Activated CD4-positive, alpha-beta T cell treated with anti-CD3 and anti-CD28 coated beads, Interleukin-2, amount 10 ng/mL, durations not matched to agents 24 days and 14 days (primary cell): ENCODE measurements at regions not wholly inside any gene's neighbourhood (a gene's known extent, or its start where the extent isn't known, plus 50 kb on each side); places are given as distances from the start of the nearest gene placed in this dataset.
A peak's percentile ranks its signal among the peaks of the same experiment; 100 is the strongest.

Source experiments
- DNase-seq: peaks from one replicate; pipeline ENCODE4 v3.0.0; 2022
- H3K27ac Mint-ChIP-seq: one replicate; pipeline ENCODE4 v1.8.0; 2022; ENCODE audit warnings: mild to moderate bottlenecking, mixed read lengths
- H3K27me3 Mint-ChIP-seq: one replicate; pipeline ENCODE4 v1.8.0; 2022; ENCODE audit warnings: mixed read lengths
- H3K36me3 Mint-ChIP-seq: one replicate; pipeline ENCODE4 v1.8.0; 2022; ENCODE audit warnings: low read depth, mild to moderate bottlenecking, mixed read lengths
- H3K4me1 Mint-ChIP-seq: one replicate; pipeline ENCODE4 v1.8.0; 2021; ENCODE audit warnings: mixed read lengths
- H3K4me3 Mint-ChIP-seq: one replicate; pipeline ENCODE4 v1.8.0; 2022; ENCODE audit warnings: mild to moderate bottlenecking, moderate library complexity, mixed read lengths
- H3K9me3 Mint-ChIP-seq: one replicate; pipeline ENCODE4 v1.8.0; 2021; ENCODE audit warnings: mixed read lengths
- intact Hi-C: fragments of 100-400 bp; cut with micrococcal nuclease; formaldehyde crosslinking; loops from one replicate; pipeline ENCODE4 v1.15.1; 2023

DNA sequence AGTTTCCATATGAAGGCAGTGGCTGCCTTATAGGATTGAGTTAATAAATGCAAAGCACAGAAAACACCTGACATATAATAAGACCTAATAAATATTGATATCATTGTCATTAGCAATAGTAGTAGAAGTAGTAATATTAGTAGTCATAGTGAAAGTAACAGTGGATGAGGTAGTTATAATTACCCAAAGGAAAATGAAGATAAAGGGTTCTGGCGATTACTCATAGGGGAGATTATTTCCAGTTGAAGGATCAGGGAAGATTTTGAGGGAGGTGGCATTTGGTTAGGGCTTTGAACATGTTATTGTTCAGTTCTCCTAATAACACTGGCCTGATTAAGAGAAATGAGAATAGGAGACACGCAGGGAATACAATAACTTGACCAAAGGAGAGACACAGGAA lies 131.9 kb upstream of the GPRIN3 start:
- intact Hi-C loops = loop anchor here (2.0 to 10.0 kb wide), 3 partner anchors 69 to 463 kb away; no protein-coding TSS in a partner anchor
- H3K4me3 Mint-ChIP-seq = no peak overlapping the region
- no peak overlapping the region for H3K27ac Mint-ChIP-seq

DNA sequence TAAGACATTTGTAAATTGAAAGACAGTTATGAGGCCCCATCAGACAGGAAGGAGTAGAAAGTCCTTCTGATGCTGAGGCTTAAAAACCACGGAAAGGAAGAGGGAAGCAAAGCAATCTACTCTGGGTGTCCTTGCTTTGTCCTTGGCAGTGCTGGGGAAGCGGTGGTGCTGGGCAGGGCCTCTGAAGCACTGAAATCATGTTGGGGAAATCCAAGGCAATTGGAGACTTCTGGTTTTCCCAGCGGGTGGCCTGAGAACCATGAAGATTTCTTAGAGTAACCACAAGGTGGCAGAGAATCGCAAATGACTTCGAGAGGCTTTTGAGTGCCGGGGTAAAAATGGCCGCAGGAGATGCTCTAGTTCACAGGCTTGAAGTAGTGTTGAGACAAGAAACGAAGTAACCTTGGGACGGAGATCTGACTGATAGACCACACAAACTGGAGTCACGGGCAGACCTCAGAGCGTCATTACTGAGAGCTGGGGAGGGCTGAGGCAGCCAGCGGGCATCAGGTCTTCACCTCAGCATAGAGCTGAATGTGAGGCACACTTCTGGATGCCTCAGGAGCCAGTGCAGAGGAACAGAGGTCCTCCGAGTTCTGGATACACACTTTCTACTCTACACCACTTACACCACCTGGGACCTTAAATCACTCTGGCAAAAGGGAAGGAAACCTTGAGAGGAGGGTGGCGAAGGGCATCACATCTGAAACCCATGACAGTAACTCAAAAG lies 130.7 kb upstream of the GPRIN3 start:
- Mint-ChIP-seq H3K4me1 (peaks cover 21% of the 10 kb centered on the region), H3K27me3 (peaks cover 6% of the 10 kb centered on the region), H3K9me3 (peaks cover 5% of the 10 kb centered on the region), H3K36me3 (no peaks in the 10 kb centered on the region), H3K4me3 (peak overlapping the region; percentile 5), H3K27ac (peak overlapping the region; percentile 52)
- intact Hi-C loops = loop anchor here (2.0 to 10.0 kb wide), 3 partner anchors 71 to 465 kb away; no protein-coding TSS in a partner anchor
- peak; percentile 80 for DNase-seq

More for the DNA sequence above, 131.9 kb upstream of the GPRIN3 start:
- peaks cover 8% of the 10 kb centered on the region for H3K9me3 Mint-ChIP-seq
- no peak for DNase-seq
- peaks cover 13% of the 10 kb centered on the region for H3K4me1 Mint-ChIP-seq
- no peaks in the 10 kb centered on the region for H3K36me3 Mint-ChIP-seq
- H3K27me3 Mint-ChIP-seq = peaks cover 5% of the 10 kb centered on the region

DNA sequence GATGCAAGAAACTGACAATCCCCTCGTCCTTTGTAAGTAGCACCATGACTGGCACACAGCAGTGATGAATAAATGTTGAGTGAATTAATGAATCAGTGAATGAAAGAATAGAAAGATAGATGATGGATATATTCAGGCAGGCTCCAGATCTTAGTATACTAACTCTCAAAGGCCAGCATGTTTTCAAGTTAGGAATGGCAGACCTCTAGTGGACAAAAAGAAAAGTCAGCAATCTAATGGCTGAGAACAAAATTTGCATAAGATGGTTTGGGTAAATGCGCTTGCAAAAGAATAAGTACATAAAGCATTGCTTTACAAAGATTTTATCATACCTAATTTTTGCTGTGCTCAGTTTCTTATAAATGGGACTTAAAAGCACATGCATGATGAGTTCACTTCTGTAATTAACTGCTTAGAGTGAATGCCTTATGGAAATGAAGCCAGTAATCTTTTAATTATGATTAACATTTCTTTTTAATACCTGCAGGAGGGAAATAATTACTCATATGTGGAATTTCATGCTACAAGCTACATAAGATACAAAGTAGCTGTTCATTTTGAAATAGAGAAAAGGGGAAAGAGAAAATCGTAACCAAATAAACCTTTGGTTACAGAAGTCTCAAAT lies 126.9 kb upstream of the GPRIN3 start:
- intact Hi-C loops = loop anchor here (1.0 to 10.0 kb wide), 4 partner anchors 140 to 276 kb away; no protein-coding TSS in a partner anchor
- Mint-ChIP-seq H3K4me3 (no peak overlapping the region), H3K27ac (no peak overlapping the region), H3K36me3 (no peaks in the 10 kb centered on the region), H3K9me3 (peaks cover 5% of the 10 kb centered on the region), H3K27me3 (peaks cover 3% of the 10 kb centered on the region), H3K4me1 (peaks cover 22% of the 10 kb centered on the region)
- peak; percentile 71 for DNase-seq

GRCh38 chr4:89427782-89428181 lies 120.2 kb upstream of the GPRIN3 start:
- no peak for DNase-seq
- Mint-ChIP-seq H3K36me3 (no peaks in the 10 kb centered on the region), H3K27ac (no peak overlapping the region), H3K27me3 (no peaks in the 10 kb centered on the region), H3K9me3 (peaks cover 14% of the 10 kb centered on the region), H3K4me1 (no peaks in the 10 kb centered on the region), H3K4me3 (no peak overlapping the region)
- intact Hi-C loops = loop anchor here (10.0 kb wide), 1 partner anchor 63 kb away; no protein-coding TSS in a partner anchor

DNA sequence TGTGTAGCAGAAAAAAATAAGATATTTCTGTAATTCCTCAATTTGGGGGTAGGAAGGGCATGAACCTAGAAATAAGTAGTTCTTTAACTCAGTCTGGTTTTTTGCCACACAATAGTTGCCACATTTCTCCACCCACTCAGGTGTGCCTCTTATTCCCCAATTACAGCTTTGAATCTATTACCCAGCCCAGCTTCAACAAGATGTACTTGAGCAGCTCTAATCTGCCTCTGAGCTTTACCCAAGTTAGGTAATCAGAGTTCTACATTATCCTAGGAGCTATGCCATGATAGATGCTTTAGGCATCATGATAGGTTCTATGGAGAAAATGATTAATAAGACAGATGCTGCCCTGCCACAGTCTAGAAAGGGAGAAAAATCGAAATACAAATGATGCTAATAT lies 117.4 kb upstream of the GPRIN3 start:
- Mint-ChIP-seq H3K4me1 (no peaks in the 10 kb centered on the region), H3K27ac (no peak overlapping the region), H3K36me3 (no peaks in the 10 kb centered on the region), H3K27me3 (no peaks in the 10 kb centered on the region), H3K4me3 (no peak overlapping the region), H3K9me3 (peaks cover 12% of the 10 kb centered on the region)
- intact Hi-C loops = loop anchor here (10.0 kb wide), 1 partner anchor 60 kb away; no protein-coding TSS in a partner anchor
- DNase-seq = no peak

- H3K4me1 Mint-ChIP-seq = no peaks in the 10 kb centered on the region
- intact Hi-C loops = loop anchor here (10.0 kb wide), 1 partner anchor 58 kb away; no protein-coding TSS in a partner anchor
- no peak overlapping the region for H3K4me3 Mint-ChIP-seq
- no peaks in the 10 kb centered on the region for H3K36me3 Mint-ChIP-seq
- DNase-seq = no peak
- H3K9me3 Mint-ChIP-seq = peaks cover 8% of the 10 kb centered on the region
- no peaks in the 10 kb centered on the region for H3K27me3 Mint-ChIP-seq
- H3K27ac Mint-ChIP-seq = no peak overlapping the region
These were observed 114.9 kb upstream of the GPRIN3 start for GRCh38 chr4:89422441-89422990.

- no peaks in the 10 kb centered on the region for H3K27me3 Mint-ChIP-seq
- H3K36me3 Mint-ChIP-seq = no peaks in the 10 kb centered on the region
- peaks cover 4% of the 10 kb centered on the region for H3K9me3 Mint-ChIP-seq
- no peak overlapping the region for H3K4me3 Mint-ChIP-seq
- H3K27ac Mint-ChIP-seq = no peak overlapping the region
- H3K4me1 Mint-ChIP-seq = no peaks in the 10 kb centered on the region
- intact Hi-C loops = loop anchor here (10.0 kb wide), 1 partner anchor 56 kb away; no protein-coding TSS in a partner anchor
- no peak for DNase-seq
These were observed 112.9 kb upstream of the GPRIN3 start for GRCh38 chr4:89420507-89420906.

- no peak overlapping the region for H3K4me3 Mint-ChIP-seq
- no peaks in the 10 kb centered on the region for H3K36me3 Mint-ChIP-seq
- intact Hi-C loops = no loop called here
- no peak overlapping the region for H3K27ac Mint-ChIP-seq
- no peaks in the 10 kb centered on the region for H3K9me3 Mint-ChIP-seq
- DNase-seq = no peak
- no peaks in the 10 kb centered on the region for H3K27me3 Mint-ChIP-seq
- no peaks in the 10 kb centered on the region for H3K4me1 Mint-ChIP-seq
These were observed 111.6 kb upstream of the GPRIN3 start for GRCh38 chr4:89419111-89419695.

DNA sequence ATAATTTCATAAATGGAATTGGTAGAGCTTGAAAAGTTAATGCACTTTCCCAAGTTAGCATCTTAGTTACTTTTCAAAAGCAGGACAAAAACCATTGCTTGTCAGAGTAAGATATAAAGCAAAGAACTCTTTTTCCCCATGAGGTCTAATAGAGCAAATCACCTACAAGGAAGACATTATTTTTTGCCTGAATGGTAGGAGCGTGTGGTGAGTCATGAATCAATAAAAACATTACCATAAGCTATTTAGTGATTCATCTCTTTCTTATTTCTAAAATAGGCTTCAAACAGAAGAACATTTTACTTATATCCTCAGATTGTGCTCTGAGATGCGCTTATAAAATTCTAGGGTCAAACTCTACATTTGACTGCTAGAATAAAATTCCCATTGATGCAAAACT lies 109.4 kb upstream of the GPRIN3 start:
- intact Hi-C loops = no loop called here
- no peaks in the 10 kb centered on the region for H3K36me3 Mint-ChIP-seq
- H3K27me3 Mint-ChIP-seq = no peaks in the 10 kb centered on the region
- H3K9me3 Mint-ChIP-seq = no peaks in the 10 kb centered on the region
- H3K27ac Mint-ChIP-seq = no peak overlapping the region
- DNase-seq = no peak
- H3K4me1 Mint-ChIP-seq = no peaks in the 10 kb centered on the region
- H3K4me3 Mint-ChIP-seq = no peak overlapping the region

DNA sequence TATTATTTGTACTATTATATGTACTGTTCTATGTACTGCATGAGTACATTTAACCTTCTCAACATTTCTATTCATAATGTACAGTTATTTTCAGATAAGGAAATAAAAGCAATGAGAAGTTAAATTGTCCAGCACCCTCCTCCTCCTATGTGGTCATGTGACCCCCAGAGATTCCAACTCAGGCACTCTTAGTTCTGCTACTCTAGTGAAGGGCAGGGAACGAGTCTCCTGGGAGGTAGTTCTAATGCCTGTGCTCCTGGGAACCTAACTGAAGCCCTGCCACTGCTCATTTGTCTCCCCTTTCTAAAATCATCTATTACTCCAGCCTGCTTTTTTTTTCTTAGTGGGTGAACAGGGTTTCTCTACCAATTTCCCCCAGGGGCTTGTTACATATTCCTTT lies 105.9 kb upstream of the GPRIN3 start:
- Mint-ChIP-seq H3K36me3 (no peaks in the 10 kb centered on the region), H3K4me3 (no peak overlapping the region), H3K27me3 (no peaks in the 10 kb centered on the region), H3K9me3 (no peaks in the 10 kb centered on the region), H3K4me1 (no peaks in the 10 kb centered on the region), H3K27ac (no peak overlapping the region)
- no peak for DNase-seq
- intact Hi-C loops = no loop called here

- H3K4me3 Mint-ChIP-seq = no peak overlapping the region
- H3K36me3 Mint-ChIP-seq = no peaks in the 10 kb centered on the region
- H3K27me3 Mint-ChIP-seq = no peaks in the 10 kb centered on the region
- peaks cover 5% of the 10 kb centered on the region for H3K9me3 Mint-ChIP-seq
- intact Hi-C loops = no loop called here
- H3K27ac Mint-ChIP-seq = no peak overlapping the region
- no peaks in the 10 kb centered on the region for H3K4me1 Mint-ChIP-seq
- DNase-seq = no peak
These were observed 104.1 kb upstream of the GPRIN3 start for GRCh38 chr4:89411539-89412309.

GRCh38 chr4:89410687-89411086 lies 103.1 kb upstream of the GPRIN3 start:
- Mint-ChIP-seq H3K36me3 (no peaks in the 10 kb centered on the region), H3K4me3 (no peak overlapping the region), H3K27ac (no peak overlapping the region), H3K4me1 (no peaks in the 10 kb centered on the region), H3K9me3 (peaks cover 5% of the 10 kb centered on the region), H3K27me3 (no peaks in the 10 kb centered on the region)
- no peak for DNase-seq
- intact Hi-C loops = no loop called here

DNA sequence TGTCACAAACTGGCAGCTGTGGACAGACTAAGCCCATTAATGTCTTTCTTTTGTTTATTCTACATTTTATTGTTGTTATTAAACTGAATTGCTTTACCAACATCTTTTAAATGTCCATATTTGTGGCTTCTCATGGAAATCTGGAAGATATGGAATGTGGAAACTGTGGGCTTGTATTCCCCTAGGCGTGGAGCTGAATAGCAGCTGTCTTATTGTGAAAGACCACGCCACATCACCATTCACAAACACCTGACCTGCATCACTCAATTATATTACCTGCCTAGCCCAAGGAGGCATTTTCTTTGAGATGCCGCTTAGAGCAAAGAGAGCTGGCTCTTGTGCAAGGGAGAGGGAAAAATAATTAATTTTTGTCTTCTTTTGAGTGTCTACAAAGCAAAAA lies 96.9 kb upstream of the GPRIN3 start:
- no peaks in the 10 kb centered on the region for H3K27me3 Mint-ChIP-seq
- no peak overlapping the region for H3K27ac Mint-ChIP-seq
- DNase-seq = no peak
- intact Hi-C loops = no loop called here
- no peaks in the 10 kb centered on the region for H3K4me1 Mint-ChIP-seq
- no peaks in the 10 kb centered on the region for H3K36me3 Mint-ChIP-seq
- peaks cover 5% of the 10 kb centered on the region for H3K9me3 Mint-ChIP-seq
- H3K4me3 Mint-ChIP-seq = no peak overlapping the region
